HEK293 (cell line): ENCODE measurements at regions not wholly inside any gene's neighbourhood (a gene's known extent, or its start where the extent isn't known, plus 50 kb on each side); places are given as distances from the start of the nearest gene placed in this dataset.
"Not testable (repeated sequence)": the region's sequence is repeated elsewhere in the genome, so short reads cannot be mapped to it uniquely, and the experiment has no call there.

Source experiments
- CTCF ChIA-PET: fragments of 350-600 bp; formaldehyde crosslinking; extraction: SDS; loops from one replicate; lab custom pipeline; 2021; ENCODE audit warnings: antibody characterized with exemption; lab: Yijun Ruan, JAX
- POLR2A ChIA-PET: fragments of 300-600 bp; formaldehyde crosslinking; extraction: SDS; loops from one replicate; lab custom pipeline; 2020; ENCODE audit warnings: antibody characterized with exemption, inconsistent platforms; lab: Yijun Ruan, JAX
- H3K27ac ChIP-seq: fragments of 200-500 bp; sonication (Bioruptor generic); 2 replicates; pipeline ENCODE4 v1.5.1; 2014; ENCODE audit warnings: low read depth, low read length, control low read depth, inconsistent platforms; ENCODE audit errors: extremely low read depth
- H3K36me3 ChIP-seq, 2 experiments: fragments of 200-500 bp in 1 of 2; sonication (Bioruptor generic) in 1 of 2; 1 replicate in 1 of 2; 2 replicates in 1 of 2; pipeline ENCODE4 v1.5.1; 2014 to 2017; ENCODE audit warnings: inconsistent platforms in 2 of 2, low read length in 2 of 2; ENCODE audit not compliant: control insufficient read depth in 2 of 2, insufficient read depth in 1 of 2
- H3K4me1 ChIP-seq: fragments of 200-500 bp; sonication (Bioruptor generic); 2 replicates; pipeline ENCODE4 v1.5.1; 2014; ENCODE audit warnings: mild to moderate bottlenecking, low read length, inconsistent platforms; ENCODE audit not compliant: control insufficient read depth, insufficient read depth
- H3K4me3 ChIP-seq: 2 replicates; pipeline ENCODE4 v1.5.1; 2011; ENCODE audit warnings: low read depth, mild to moderate bottlenecking, control low read depth, low read length, moderate library complexity
- H3K9me3 ChIP-seq: fragments of 200-500 bp; sonication (Bioruptor generic); 2 replicates; pipeline ENCODE4 v1.5.1; 2014; ENCODE audit warnings: low read depth, low read length, inconsistent platforms; ENCODE audit not compliant: control insufficient read depth, insufficient read depth
- HOXD13 ChIP-seq: sonication (generic); formaldehyde crosslinking; IDR thresholded peaks from 2 replicates; pipeline ENCODE4 v1.8.0; 2022; ENCODE audit warnings: missing genetic modification reagents, borderline replicate concordance
- KLF1 ChIP-seq: fragments of 450-650 bp; formaldehyde crosslinking; IDR thresholded peaks from 2 replicates; pipeline ENCODE4 v1.5.1; 2016; ENCODE audit warnings: missing biosample characterization, missing genetic modification characterization
- MYNN ChIP-seq: fragments of 450-650 bp; formaldehyde crosslinking; IDR thresholded peaks from 2 replicates; pipeline ENCODE4 v1.5.1; 2016; ENCODE audit warnings: missing biosample characterization, missing genetic modification characterization, borderline replicate concordance
- OSR2 ChIP-seq: fragments of 450-650 bp; formaldehyde crosslinking; IDR thresholded peaks from 2 replicates; pipeline ENCODE4 v1.5.1; 2016; ENCODE audit warnings: missing biosample characterization, missing genetic modification characterization
- SALL2 ChIP-seq: fragments of 450-650 bp; formaldehyde crosslinking; IDR thresholded peaks from 2 replicates; pipeline ENCODE4 v1.5.0; 2017; ENCODE audit warnings: missing biosample characterization, mild to moderate bottlenecking, missing genetic modification characterization, borderline replicate concordance
- SP2 ChIP-seq: fragments of 450-650 bp; formaldehyde crosslinking; IDR thresholded peaks from 2 replicates; pipeline ENCODE4 v1.5.1; 2016; ENCODE audit warnings: missing biosample characterization, missing genetic modification characterization
- SP7 ChIP-seq: fragments of 450-650 bp; formaldehyde crosslinking; IDR thresholded peaks from 2 replicates; pipeline ENCODE4 v1.5.1; 2016; ENCODE audit warnings: missing biosample characterization, missing genetic modification characterization
- ZBTB8A ChIP-seq: fragments of 450-650 bp; formaldehyde crosslinking; IDR thresholded peaks from 2 replicates; pipeline ENCODE4 v1.5.1; 2016; ENCODE audit warnings: missing biosample characterization, missing genetic modification characterization
- ZNF133 ChIP-seq: fragments of 450-650 bp; formaldehyde crosslinking; IDR thresholded peaks from 2 replicates; pipeline ENCODE4 v1.5.1; 2016; ENCODE audit warnings: missing biosample characterization, missing genetic modification characterization
- ZNF280D ChIP-seq: fragments of 450-650 bp; formaldehyde crosslinking; IDR thresholded peaks from 2 replicates; pipeline ENCODE4 v1.5.1; 2016; ENCODE audit warnings: missing biosample characterization, missing genetic modification characterization
- ZNF302 ChIP-seq: fragments of 450-650 bp; formaldehyde crosslinking; IDR thresholded peaks from 2 replicates; pipeline ENCODE4 v1.5.1; 2016; ENCODE audit warnings: missing biosample characterization, missing genetic modification characterization, low read depth
- ZNF354C ChIP-seq: fragments of 450-650 bp; formaldehyde crosslinking; IDR thresholded peaks from 2 replicates; pipeline ENCODE4 v1.5.1; 2016; ENCODE audit warnings: missing biosample characterization, missing genetic modification characterization, low read depth, borderline replicate concordance
- ZNF391 ChIP-seq: fragments of 450-650 bp; formaldehyde crosslinking; IDR thresholded peaks from 2 replicates; pipeline ENCODE4 v1.5.1; 2016; ENCODE audit warnings: low read depth, missing biosample characterization, missing genetic modification characterization, borderline replicate concordance
- ZNF416 ChIP-seq: fragments of 450-650 bp; formaldehyde crosslinking; IDR thresholded peaks from 2 replicates; pipeline ENCODE4 v1.5.1; 2016; ENCODE audit warnings: missing biosample characterization, missing genetic modification characterization
- ZNF629 ChIP-seq: fragments of 450-650 bp; formaldehyde crosslinking; IDR thresholded peaks from 2 replicates; pipeline ENCODE4 v1.5.1; 2017; ENCODE audit warnings: missing biosample characterization, missing genetic modification characterization
- ZNF777 ChIP-seq: fragments of 450-650 bp; formaldehyde crosslinking; IDR thresholded peaks from 2 replicates; pipeline ENCODE4 v1.5.1; 2017; ENCODE audit warnings: missing biosample characterization, missing genetic modification characterization, borderline replicate concordance
- TF ChIP-seq, protein P1 (sequence below): fragments of 450-650 bp; formaldehyde crosslinking; IDR thresholded peaks from 2 replicates; pipeline ENCODE4 v1.5.0; 2017; ENCODE audit warnings: missing biosample characterization, missing genetic modification characterization, borderline replicate concordance

- Histone ChIP-seq H3K36me3 (no peaks in the 10 kb centered on the region), H3K9me3 (no peaks in the 10 kb centered on the region), H3K27ac (no peak overlapping the region), H3K4me1 (no peaks in the 10 kb centered on the region), H3K4me3 (no peak overlapping the region)
- POLR2A ChIA-PET = no interaction called here
- CTCF ChIA-PET = interaction anchor here (0.6 kb wide), 1 partner anchor 510 kb away, joined by 3 read pairs; no protein-coding TSS in a partner anchor
- TF ChIP-seq ZNF416 (tag by site-specific recombination) = no peak
- no peak for TF ChIP-seq ZNF302 (tag by site-specific recombination)
These were observed 249.3 kb downstream of the BLID start for GRCh38 chr11:121866754-121867153.

DNA sequence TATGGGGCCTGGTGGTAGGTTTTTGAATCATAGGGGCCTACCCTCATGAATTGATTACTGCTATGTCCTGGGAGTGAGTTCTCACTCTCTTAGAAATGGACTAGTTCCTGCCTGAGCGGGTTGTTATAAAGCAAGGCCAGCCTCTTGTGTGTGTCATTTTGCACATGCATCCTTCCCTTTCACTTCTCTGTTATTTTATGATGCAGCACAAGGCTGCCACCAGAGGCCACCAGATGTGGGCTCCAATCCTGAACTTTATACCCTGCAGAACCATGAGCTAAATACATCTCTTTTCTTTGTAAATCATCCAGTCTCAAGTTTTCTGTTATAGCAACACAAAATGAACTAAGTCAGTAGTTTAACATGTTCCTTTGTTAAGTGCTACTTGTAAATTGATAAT is 251.4 kb downstream of the BLID start:
- TF ChIP-seq HOXD13 (CRISPR knock-in tag) (no peak), SP7 (no peak), ZNF354C (no peak), MYNN (tag by site-specific recombination) (no peak)
- Histone ChIP-seq H3K4me3 (no peak overlapping the region), H3K4me1 (no peaks in the 10 kb centered on the region), H3K27ac (no peak overlapping the region), H3K36me3 (no peaks in the 10 kb centered on the region), H3K9me3 (no peaks in the 10 kb centered on the region)
- ChIA-PET POLR2A (interaction anchor here (0.7 kb wide), 1 partner anchor 211 kb away, joined by 3 read pairs; no protein-coding TSS in a partner anchor), CTCF (interaction anchor here (0.7 to 1.1 kb wide), 3 partner anchors 16 to 692 kb away, joined by 3 to 11 read pairs (median 4); no protein-coding TSS in a partner anchor)

DNA sequence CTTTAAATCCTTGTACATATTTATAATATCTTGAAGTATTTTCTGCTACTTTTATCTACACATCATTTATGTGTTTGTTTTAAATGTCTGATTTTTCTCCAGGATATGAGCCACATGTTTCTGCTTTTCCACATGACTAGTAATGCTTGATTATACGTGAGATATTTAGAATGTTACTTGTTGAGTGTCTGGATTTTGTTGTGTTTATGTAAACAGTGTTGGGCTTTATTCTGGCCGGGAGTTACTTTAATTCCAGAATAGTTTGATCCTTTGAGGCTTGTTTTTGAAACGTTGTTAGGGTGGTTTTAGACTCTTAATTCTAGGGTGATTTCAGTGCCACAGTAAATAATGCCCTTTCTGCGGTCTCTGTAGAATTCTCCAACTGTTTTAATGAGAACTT is 252.9 kb downstream of the BLID start:
- no peaks in the 10 kb centered on the region for H3K4me1 ChIP-seq
- TF ChIP-seq KLF1 (tag by site-specific recombination) = no peak
- no peak for TF ChIP-seq ZNF777
- TF ChIP-seq ZNF280D (tag by site-specific recombination) = no peak
- no peak for TF ChIP-seq ZNF133 (tag by site-specific recombination)
- no peak for TF ChIP-seq ZNF391
- TF ChIP-seq SALL2 (tag by site-specific recombination) = no peak
- no peak for TF ChIP-seq OSR2 (tag by site-specific recombination)
- TF ChIP-seq MYNN (tag by site-specific recombination) = no peak
- no peak for TF ChIP-seq ZNF629
- TF ChIP-seq, protein P1, sequence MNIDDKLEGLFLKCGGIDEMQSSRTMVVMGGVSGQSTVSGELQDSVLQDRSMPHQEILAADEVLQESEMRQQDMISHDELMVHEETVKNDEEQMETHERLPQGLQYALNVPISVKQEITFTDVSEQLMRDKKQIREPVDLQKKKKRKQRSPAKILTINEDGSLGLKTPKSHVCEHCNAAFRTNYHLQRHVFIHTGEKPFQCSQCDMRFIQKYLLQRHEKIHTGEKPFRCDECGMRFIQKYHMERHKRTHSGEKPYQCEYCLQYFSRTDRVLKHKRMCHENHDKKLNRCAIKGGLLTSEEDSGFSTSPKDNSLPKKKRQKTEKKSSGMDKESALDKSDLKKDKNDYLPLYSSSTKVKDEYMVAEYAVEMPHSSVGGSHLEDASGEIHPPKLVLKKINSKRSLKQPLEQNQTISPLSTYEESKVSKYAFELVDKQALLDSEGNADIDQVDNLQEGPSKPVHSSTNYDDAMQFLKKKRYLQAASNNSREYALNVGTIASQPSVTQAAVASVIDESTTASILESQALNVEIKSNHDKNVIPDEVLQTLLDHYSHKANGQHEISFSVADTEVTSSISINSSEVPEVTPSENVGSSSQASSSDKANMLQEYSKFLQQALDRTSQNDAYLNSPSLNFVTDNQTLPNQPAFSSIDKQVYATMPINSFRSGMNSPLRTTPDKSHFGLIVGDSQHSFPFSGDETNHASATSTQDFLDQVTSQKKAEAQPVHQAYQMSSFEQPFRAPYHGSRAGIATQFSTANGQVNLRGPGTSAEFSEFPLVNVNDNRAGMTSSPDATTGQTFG (tag by site-specific recombination) = no peak
- TF ChIP-seq SP2 (tag by site-specific recombination) = no peak
- TF ChIP-seq ZBTB8A = no peak
- TF ChIP-seq, all 188 proteins: peak for 0
- CTCF ChIA-PET = no interaction called here
- H3K4me3 ChIP-seq = no peak overlapping the region
- H3K36me3 ChIP-seq = no peaks in the 10 kb centered on the region
- POLR2A ChIA-PET = interaction anchor here (0.6 kb wide), 1 partner anchor 529 kb away, joined by 3 read pairs; no protein-coding TSS in a partner anchor
- no peak overlapping the region for H3K27ac ChIP-seq
- no peaks in the 10 kb centered on the region for H3K9me3 ChIP-seq

- POLR2A ChIA-PET, H3K4me1 ChIP-seq, CTCF ChIA-PET, H3K4me3 ChIP-seq, H3K36me3 ChIP-seq, H3K9me3 ChIP-seq, H3K27ac ChIP-seq: not testable (repeated sequence)
These were observed 260.9 kb downstream of the BLID start for GRCh38 chr11:121855138-121855537.
